K562 (cell line): ENCODE measurements at regions not wholly inside any gene's neighbourhood (a gene's known extent, or its start where the extent isn't known, plus 50 kb on each side); places are given as distances from the start of the nearest gene placed in this dataset.

Source experiments
- CTCF ChIP-seq, 3 experiments: IDR thresholded peaks in 2 of 3; conservative IDR thresholded peaks in 1 of 3; 2 replicates each; pipeline ENCODE4 v1.5.1; 2011 to 2012; ENCODE audit warnings: low read length in 3 of 3, mild to moderate bottlenecking in 3 of 3, control low read depth in 2 of 3, improper control_type of control experiment in 1 of 3, inconsistent platforms in 1 of 3, low read depth in 1 of 3, mixed read lengths in 1 of 3, moderate library complexity in 1 of 3; ENCODE audit not compliant: insufficient read depth in 2 of 3
- GABPB2 ChIP-seq: fragments of 250-450 bp; sonication (Bioruptor Pico); conservative IDR thresholded peaks from 2 replicates; pipeline ENCODE4 v1.5.1; 2021; ENCODE audit warnings: mild to moderate bottlenecking
- HMG20B ChIP-seq: fragments of 250-450 bp; sonication (Bioruptor Pico); IDR thresholded peaks from 2 replicates; pipeline ENCODE4 v1.5.0; 2021; ENCODE audit warnings: mild to moderate bottlenecking
- HNRNPH1 ChIP-seq: fragments of 200-400 bp; formaldehyde crosslinking; optimal IDR thresholded peaks from 2 replicates; pipeline ENCODE3; 2017; ENCODE audit warnings: low read depth, mild to moderate bottlenecking, low read length, moderate library complexity
- IRF2 ChIP-seq: sonication (generic); formaldehyde crosslinking; IDR thresholded peaks from 2 replicates; pipeline ENCODE4 v1.8.1; 2022; ENCODE audit warnings: mild to moderate bottlenecking, missing genetic modification reagents
- POLR2H ChIP-seq: IDR thresholded peaks from 2 replicates; pipeline ENCODE4 v1.6.1; 2016; ENCODE audit warnings: missing genetic modification characterization, low read depth, mild to moderate bottlenecking, control low read depth, missing compliant biosample characterization, moderate library complexity
- STAG1 ChIP-seq: sonication (generic); formaldehyde crosslinking; IDR thresholded peaks from 2 replicates; pipeline ENCODE4 v1.5.0; 2020; ENCODE audit warnings: missing genetic modification reagents, borderline replicate concordance
- USF2 ChIP-seq: sonication (generic); formaldehyde crosslinking; IDR thresholded peaks from 2 replicates; pipeline ENCODE4 v1.5.0; 2020; ENCODE audit warnings: missing genetic modification reagents
- ZNF740 ChIP-seq, 3 experiments: fragments of 200-800 bp in 1 of 3; sonication (Bioruptor generic) in 1 of 3; sonication (generic) in 1 of 3; formaldehyde crosslinking in 1 of 3; IDR thresholded peaks; 2 replicates each; pipeline versions ENCODE4 v1.6.1 to v1.8.0; 2016 to 2022; ENCODE audit warnings: mild to moderate bottlenecking in 2 of 3, missing compliant biosample characterization in 2 of 3, missing genetic modification characterization in 2 of 3, missing genetic modification reagents in 1 of 3

- no peak for TF ChIP-seq ZNF740 (CRISPR knock-in tag; IDR thresholded peaks at IDR 0.05)
- no peak for TF ChIP-seq ZNF740 (tag; IDR thresholded peaks at IDR 0.05)
- no peak for TF ChIP-seq POLR2H (tag)
- TF ChIP-seq HNRNPH1: no peak
- no peak for TF ChIP-seq STAG1
- TF ChIP-seq IRF2 (CRISPR knock-in tag): no peak
- no peak for TF ChIP-seq CTCF (IDR thresholded peaks at IDR 0.05 in 2 of 3, conservative IDR thresholded peaks at IDR 0.05 in 1 of 3; ENCODE audit: insufficient read depth in 2 of 3, low read depth in 1 of 3, low read length in 3 of 3)
- no peak for TF ChIP-seq USF2 (CRISPR knock-in tag)
- TF ChIP-seq GABPB2 (CRISPR knock-in tag): no peak
- TF ChIP-seq HMG20B: no peak
Measured at GRCh38 chr2:241924909-241925250, 55.4 kb downstream of the RTP5 start.
